NCI-H2171 treated with DMSO at 0.1 percent for 48 hours (cell line): ENCODE measurements at regions not wholly inside any gene's neighbourhood (a gene's known extent, or its start where the extent isn't known, plus 50 kb on each side); places are given as distances from the start of the nearest gene placed in this dataset.
"Not testable (repeated sequence)": the region's sequence is repeated elsewhere in the genome, so short reads cannot be mapped to it uniquely, and the experiment has no call there.

ENCODE experiments used
- DNase-seq: peaks from one replicate; lab custom pipeline; 2025; lab: John Stamatoyannopoulos, UW

- not testable (repeated sequence) for DNase-seq
Observed at GRCh38 chr10:22079921-22080320, 76.4 kb upstream of the DNAJC1 start.

GRCh38 chr10:22071332-22071731 lies 67.8 kb upstream of the DNAJC1 start:
- DNase-seq = no peak

GRCh38 chr10:22067091-22067490 lies 63.6 kb upstream of the DNAJC1 start:
- DNase-seq = no peak

- not testable (repeated sequence) for DNase-seq
Observed at GRCh38 chr10:22060984-22061383, 57.5 kb upstream of the DNAJC1 start.

- no peak for DNase-seq
Observed at GRCh38 chr10:22058201-22058600, 54.7 kb upstream of the DNAJC1 start.

GRCh38 chr10:22054961-22055360 lies 51.4 kb upstream of the DNAJC1 start:
- no peak for DNase-seq
